ENCODE measurements at regions not wholly inside any gene's neighbourhood (a gene's known extent, or its start where the extent isn't known, plus 50 kb on each side); places are given as distances from the start of the nearest gene placed in this dataset.

DNA sequence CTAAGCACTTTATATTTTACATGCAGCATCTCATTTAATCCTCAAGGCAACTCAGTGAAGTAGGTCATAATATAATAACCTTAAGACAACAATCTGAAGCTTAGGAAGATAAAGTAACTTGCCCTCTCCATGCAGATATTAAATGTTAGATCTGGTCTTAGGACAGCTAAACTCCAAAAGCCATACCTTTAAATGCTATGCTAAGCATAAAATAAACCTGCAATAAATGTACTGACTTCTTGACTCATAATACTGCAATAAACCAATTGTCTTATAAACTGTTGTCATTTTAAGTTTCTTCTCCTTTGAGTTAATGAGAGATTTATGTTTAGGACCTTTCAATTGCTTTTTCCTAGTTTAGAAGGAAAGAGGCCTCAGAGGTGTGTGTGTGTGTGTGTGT is 102.2 kb upstream of the MIER3 start:
- no peak overlapping the region for H3K18ac ChIP-seq (ENCODE audit: low read depth, low read length)
- H2BK120ac ChIP-seq (ENCODE audit: low read depth, low read length), result no peak overlapping the region
- H3K27me3 ChIP-seq (ENCODE audit: control insufficient read depth, insufficient read depth, low read length), result peaks cover 9% of the 10 kb centered on the region
- in situ Hi-C loops (cut with MboI; ENCODE audit: low sequenced_read_pairs) (no loop called here), intact Hi-C loops (cut with micrococcal nuclease) (no loop called here), dilution Hi-C loops (cut with HindIII; ENCODE audit: low sequenced_read_pairs, unreplicated experiment) (no loop called here)
- H4K20me1 ChIP-seq (ENCODE audit: insufficient read depth, low read length), result no peaks in the 10 kb centered on the region
- H3K14ac ChIP-seq (replicated peaks; ENCODE audit: low read depth, low read length), result no peak overlapping the region
- no peak overlapping the region for H2BK5ac ChIP-seq (ENCODE audit: low read depth, low read length, poor library complexity, severe bottlenecking)
- DNase-seq (no peak), ATAC-seq (ENCODE audit: low read depth) (no peak)
- no peak overlapping the region for H2AK9ac ChIP-seq (replicated peaks; ENCODE audit: low read depth, low read length, poor library complexity)
- H3K4me2 ChIP-seq (ENCODE audit: low read depth, low read length), result no peak overlapping the region
- H2BK15ac ChIP-seq (ENCODE audit: low read depth, low read length), result no peak overlapping the region
- H2AFZ ChIP-seq (replicated peaks; ENCODE audit: low read length, poor library complexity), result no peak overlapping the region
- no peak overlapping the region for H4K91ac ChIP-seq (ENCODE audit: insufficient read depth, low read depth, low read length)
- H3K36me3 ChIP-seq (ENCODE audit: control insufficient read depth, insufficient read depth, low read length), result no peaks in the 10 kb centered on the region
- no peak overlapping the region for H2BK20ac ChIP-seq (ENCODE audit: low read depth, low read length)
- H3K79me1 ChIP-seq (ENCODE audit: low read depth in 1 of 2, low read length in 2 of 2), result no peaks in the 10 kb centered on the region
- no peak overlapping the region for H4K5ac ChIP-seq (ENCODE audit: low read depth, low read length)
- H3K9me3 ChIP-seq (ENCODE audit: control insufficient read depth, insufficient read depth, low read length), result no peaks in the 10 kb centered on the region
- no peak overlapping the region for H3K4me3 ChIP-seq (ENCODE audit: insufficient read depth, low read depth, low read length)
- no peak overlapping the region for H2AK5ac ChIP-seq (ENCODE audit: low read depth, low read length)
- no TSS peak for BruUV-seq (replicated peaks)
- H3K9me1 ChIP-seq (ENCODE audit: insufficient read depth, low read length), result no peaks in the 10 kb centered on the region
- no peak overlapping the region for H4K8ac ChIP-seq (ENCODE audit: low read depth in 2 of 2, low read length in 2 of 2)
- ChIA-PET POLR2A (ENCODE audit: unreplicated experiment) (no interaction called here), CTCF (no interaction called here)
- H3K56ac ChIP-seq (ENCODE audit: extremely low read depth, insufficient read depth, low read length), result no peak overlapping the region
- no peaks in the 10 kb centered on the region for H3K4me1 ChIP-seq (ENCODE audit: control insufficient read depth, insufficient read depth, low read length)
- H3K4ac ChIP-seq (ENCODE audit: low read depth, low read length), result no peak overlapping the region
- H3K23ac ChIP-seq (ENCODE audit: low read depth, low read length), result no peak overlapping the region
- no peak overlapping the region for H3K27ac ChIP-seq (ENCODE audit: insufficient read depth, low read length)
- no peak overlapping the region for H3K9ac ChIP-seq (ENCODE audit: low read depth, low read length)
- TF ChIP-seq FOS (IDR thresholded peaks at IDR 0.05; ENCODE audit: low read depth, low read length) (no peak), MAFK (IDR thresholded peaks at IDR 0.05; ENCODE audit: low read depth, low read length) (peak; percentile 73)

All from IMR-90 (cell line).